Smooth muscle cell (in vitro differentiated cells): ENCODE measurements at regions not wholly inside any gene's neighbourhood (a gene's known extent, or its start where the extent isn't known, plus 50 kb on each side); places are given as distances from the start of the nearest gene placed in this dataset.

ENCODE experiments used
- DNase-seq: peaks from one replicate; lab custom pipeline; 2025; ENCODE audit not compliant: unreplicated experiment; lab: John Stamatoyannopoulos, UW
- H2AFZ ChIP-seq: fragments of 200-600 bp; sonication (generic); 2 replicates; pipeline ENCODE4 v1.6.0; 2016; ENCODE audit warnings: antibody characterized with exemption, low read depth, mild to moderate bottlenecking
- H3F3A ChIP-seq: fragments of 200-600 bp; sonication (generic); 2 replicates; pipeline ENCODE4 v1.6.0; 2017; ENCODE audit warnings: antibody characterized with exemption, low read depth
- H3K27ac ChIP-seq: fragments of 200-600 bp; sonication (generic); 2 replicates; pipeline ENCODE4 v1.5.1; 2016; ENCODE audit warnings: low read depth, mild to moderate bottlenecking
- H3K27me3 ChIP-seq: fragments of 200-600 bp; sonication (generic); 2 replicates; pipeline ENCODE4 v1.6.1; 2016; ENCODE audit warnings: low read depth, mild to moderate bottlenecking
- H3K36me3 ChIP-seq: fragments of 200-600 bp; sonication (generic); 2 replicates; pipeline ENCODE4 v1.5.1; 2016; ENCODE audit warnings: low read depth
- H3K4me1 ChIP-seq: fragments of 200-600 bp; sonication (generic); 2 replicates; pipeline ENCODE4 v1.5.1; 2016; ENCODE audit warnings: low read depth
- H3K4me2 ChIP-seq: fragments of 200-600 bp; sonication (generic); 2 replicates; pipeline ENCODE4 v1.6.0; 2016; ENCODE audit warnings: mild to moderate bottlenecking
- H3K4me3 ChIP-seq: fragments of 200-600 bp; sonication (generic); 2 replicates; pipeline ENCODE4 v1.5.1; 2016; ENCODE audit warnings: mild to moderate bottlenecking
- H3K79me2 ChIP-seq: fragments of 200-600 bp; sonication (generic); 2 replicates; pipeline ENCODE4 v1.6.0; 2016; ENCODE audit warnings: low read depth, mild to moderate bottlenecking
- H3K9ac ChIP-seq: fragments of 200-600 bp; sonication (generic); 2 replicates; pipeline ENCODE4 v1.6.0; 2016; ENCODE audit warnings: low read depth
- H3K9me3 ChIP-seq: fragments of 200-600 bp; sonication (generic); replicated peaks from 2 replicates; pipeline ENCODE4 v1.5.1; 2016; ENCODE audit warnings: low read depth
- H4K20me1 ChIP-seq: fragments of 200-600 bp; sonication (generic); 2 replicates; pipeline ENCODE4 v1.6.0; 2016; ENCODE audit warnings: low read depth
- WGBS: methylation state at CpG from one replicate; pipeline ENCODE4 v1.1.7; 2016; ENCODE audit warnings: low lambda C conversion rate; 5-methylcytosine and 5-hydroxymethylcytosine counted together
- TF ChIP-seq, protein P1 (sequence below): fragments of 200-600 bp; sonication (generic); IDR thresholded peaks from 2 replicates; pipeline ENCODE4 v1.5.1; 2017; ENCODE audit warnings: borderline replicate concordance, mild to moderate bottlenecking, antibody characterized with exemption; ENCODE audit not compliant: insufficient read depth, poor library complexity, severe bottlenecking

- no peak overlapping the region for H3K4me2 ChIP-seq
- no peaks in the 10 kb centered on the region for H3K79me2 ChIP-seq
- no peak overlapping the region for H3K27ac ChIP-seq
- no peaks in the 10 kb centered on the region for H3K9me3 ChIP-seq
- DNase-seq: no peak
- no peak overlapping the region for H2AFZ ChIP-seq
- WGBS: 88% methylated on average over 7 of the region's 7 CpGs
- no peaks in the 10 kb centered on the region for H3K36me3 ChIP-seq
- H3K4me3 ChIP-seq: no peak overlapping the region
- H3K4me1 ChIP-seq: no peaks in the 10 kb centered on the region
- H3K9ac ChIP-seq: no peak overlapping the region
- no peaks in the 10 kb centered on the region for H3F3A ChIP-seq
- no peaks in the 10 kb centered on the region for H4K20me1 ChIP-seq
- TF ChIP-seq, protein P1, sequence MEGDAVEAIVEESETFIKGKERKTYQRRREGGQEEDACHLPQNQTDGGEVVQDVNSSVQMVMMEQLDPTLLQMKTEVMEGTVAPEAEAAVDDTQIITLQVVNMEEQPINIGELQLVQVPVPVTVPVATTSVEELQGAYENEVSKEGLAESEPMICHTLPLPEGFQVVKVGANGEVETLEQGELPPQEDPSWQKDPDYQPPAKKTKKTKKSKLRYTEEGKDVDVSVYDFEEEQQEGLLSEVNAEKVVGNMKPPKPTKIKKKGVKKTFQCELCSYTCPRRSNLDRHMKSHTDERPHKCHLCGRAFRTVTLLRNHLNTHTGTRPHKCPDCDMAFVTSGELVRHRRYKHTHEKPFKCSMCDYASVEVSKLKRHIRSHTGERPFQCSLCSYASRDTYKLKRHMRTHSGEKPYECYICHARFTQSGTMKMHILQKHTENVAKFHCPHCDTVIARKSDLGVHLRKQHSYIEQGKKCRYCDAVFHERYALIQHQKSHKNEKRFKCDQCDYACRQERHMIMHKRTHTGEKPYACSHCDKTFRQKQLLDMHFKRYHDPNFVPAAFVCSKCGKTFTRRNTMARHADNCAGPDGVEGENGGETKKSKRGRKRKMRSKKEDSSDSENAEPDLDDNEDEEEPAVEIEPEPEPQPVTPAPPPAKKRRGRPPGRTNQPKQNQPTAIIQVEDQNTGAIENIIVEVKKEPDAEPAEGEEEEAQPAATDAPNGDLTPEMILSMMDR: no peak
- H3K27me3 ChIP-seq: no peaks in the 10 kb centered on the region
Measured at GRCh38 chrX:39669668-39670067, 428.1 kb downstream of the BCOR start.

DNA sequence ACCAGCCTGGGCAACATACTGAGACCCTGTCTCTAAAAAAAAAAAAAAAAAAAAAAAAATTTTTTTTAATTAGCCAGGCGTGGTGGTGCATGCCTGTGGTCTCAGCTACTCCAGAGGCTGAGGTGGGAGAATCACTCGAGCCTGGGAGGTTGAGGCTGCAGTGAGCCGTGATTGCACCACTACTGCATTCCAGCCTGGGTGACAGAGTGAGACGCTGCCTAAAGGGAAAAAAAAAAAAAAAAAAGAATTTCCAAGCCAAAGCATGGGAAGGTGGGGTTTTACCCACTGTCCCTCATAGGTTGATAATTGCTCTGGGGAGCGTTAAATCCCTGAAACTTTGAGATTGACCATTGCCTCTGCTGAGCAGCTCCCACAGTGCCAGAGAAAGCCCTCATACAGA is 427.5 kb downstream of the BCOR start:
- Histone ChIP-seq H2AFZ (no peak overlapping the region), H3K9me3 (no peaks in the 10 kb centered on the region), H3K27ac (no peak overlapping the region), H3K4me2 (peak overlapping the region; percentile 64), H3K27me3 (no peaks in the 10 kb centered on the region), H3K4me3 (no peak overlapping the region), H3K4me1 (no peaks in the 10 kb centered on the region), H4K20me1 (no peaks in the 10 kb centered on the region), H3K9ac (no peak overlapping the region), H3K36me3 (no peaks in the 10 kb centered on the region), H3K79me2 (no peaks in the 10 kb centered on the region), H3F3A (no peaks in the 10 kb centered on the region)
- TF ChIP-seq, protein P1: no peak
- WGBS: 33% methylated on average over 5 of the region's 5 CpGs
- DNase-seq: no peak

GRCh38 chrX:39672405-39672804 is 425.4 kb downstream of the BCOR start:
- Histone ChIP-seq H3F3A (no peaks in the 10 kb centered on the region), H3K4me2 (no peak overlapping the region), H3K9me3 (no peaks in the 10 kb centered on the region), H3K27ac (no peak overlapping the region), H3K36me3 (no peaks in the 10 kb centered on the region), H3K27me3 (no peaks in the 10 kb centered on the region), H3K9ac (no peak overlapping the region), H3K4me3 (no peak overlapping the region), H3K4me1 (no peaks in the 10 kb centered on the region), H4K20me1 (no peaks in the 10 kb centered on the region), H3K79me2 (no peaks in the 10 kb centered on the region), H2AFZ (no peak overlapping the region)
- TF ChIP-seq, protein P1: no peak
- DNase-seq: no peak
- WGBS: 91% methylated on average over 2 of the region's 2 CpGs

GRCh38 chrX:39674490-39675161 is 423.1 kb downstream of the BCOR start:
- no peaks in the 10 kb centered on the region for H3K36me3 ChIP-seq
- H3F3A ChIP-seq: no peaks in the 10 kb centered on the region
- no peaks in the 10 kb centered on the region for H3K79me2 ChIP-seq
- no peak overlapping the region for H2AFZ ChIP-seq
- H4K20me1 ChIP-seq: no peaks in the 10 kb centered on the region
- H3K4me1 ChIP-seq: peaks cover 10% of the 10 kb centered on the region
- H3K27ac ChIP-seq: no peak overlapping the region
- TF ChIP-seq, protein P1: no peak
- H3K4me2 ChIP-seq: no peak overlapping the region
- WGBS: 73% methylated on average over 5 of the region's 5 CpGs
- no peak overlapping the region for H3K4me3 ChIP-seq
- no peak overlapping the region for H3K9ac ChIP-seq
- no peak for DNase-seq
- H3K9me3 ChIP-seq: no peaks in the 10 kb centered on the region
- H3K27me3 ChIP-seq: no peaks in the 10 kb centered on the region
